GM12865 (cell line): ENCODE measurements at regions not wholly inside any gene's neighbourhood (a gene's known extent, or its start where the extent isn't known, plus 50 kb on each side); places are given as distances from the start of the nearest gene placed in this dataset.

Experiments used
- DNase-seq: peaks from one replicate; pipeline ENCODE4 v3.0.0; 2010; ENCODE audit warnings: low read depth
- H3K4me3 ChIP-seq: 2 replicates; pipeline ENCODE4 v1.5.1; 2011; ENCODE audit warnings: mild to moderate bottlenecking, low read depth, low read length, control low read depth
- TF ChIP-seq, protein P1 (sequence below): IDR thresholded peaks from 2 replicates; pipeline ENCODE4 v1.5.1; 2011; ENCODE audit warnings: low read length, control low read depth, low read depth, inconsistent platforms; ENCODE audit not compliant: insufficient read depth; ENCODE audit errors: missing control alignments

DNA sequence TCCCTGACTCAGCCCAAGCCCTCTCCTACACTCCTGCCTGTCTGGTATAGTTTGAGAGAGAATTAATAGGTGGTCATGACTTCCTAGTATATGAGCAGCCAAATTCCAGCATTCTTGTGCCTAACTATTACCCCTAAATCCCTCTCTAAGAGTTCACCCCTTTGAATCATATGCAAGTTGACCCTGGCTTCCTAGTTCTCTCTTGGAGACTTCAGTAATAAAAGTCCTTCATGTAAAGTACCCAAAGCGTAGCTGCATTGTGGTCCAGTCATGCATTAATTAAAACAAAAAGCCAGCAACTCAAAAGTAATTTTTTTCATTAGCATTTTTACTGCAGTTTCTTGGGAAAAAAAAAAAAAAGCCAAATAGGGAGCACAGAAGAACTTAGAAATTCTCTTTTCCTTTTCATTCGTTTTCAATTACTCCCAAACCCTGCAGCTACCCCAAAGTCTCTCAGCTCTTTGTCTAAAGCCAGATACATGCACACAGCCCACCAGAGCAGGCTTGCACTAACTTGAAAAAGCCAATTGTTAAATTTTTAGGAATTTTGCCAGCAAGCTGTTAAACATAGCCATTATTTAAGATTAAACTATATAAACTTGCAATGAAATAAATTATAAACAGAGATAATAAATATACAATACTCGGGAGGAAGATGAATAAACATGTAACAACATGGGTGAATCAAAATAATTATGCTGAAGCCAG, 50.1 kb upstream of the STT3B start:
- H3K4me3 ChIP-seq, result no peak overlapping the region
- DNase-seq, result no peak
- TF ChIP-seq, protein P1, sequence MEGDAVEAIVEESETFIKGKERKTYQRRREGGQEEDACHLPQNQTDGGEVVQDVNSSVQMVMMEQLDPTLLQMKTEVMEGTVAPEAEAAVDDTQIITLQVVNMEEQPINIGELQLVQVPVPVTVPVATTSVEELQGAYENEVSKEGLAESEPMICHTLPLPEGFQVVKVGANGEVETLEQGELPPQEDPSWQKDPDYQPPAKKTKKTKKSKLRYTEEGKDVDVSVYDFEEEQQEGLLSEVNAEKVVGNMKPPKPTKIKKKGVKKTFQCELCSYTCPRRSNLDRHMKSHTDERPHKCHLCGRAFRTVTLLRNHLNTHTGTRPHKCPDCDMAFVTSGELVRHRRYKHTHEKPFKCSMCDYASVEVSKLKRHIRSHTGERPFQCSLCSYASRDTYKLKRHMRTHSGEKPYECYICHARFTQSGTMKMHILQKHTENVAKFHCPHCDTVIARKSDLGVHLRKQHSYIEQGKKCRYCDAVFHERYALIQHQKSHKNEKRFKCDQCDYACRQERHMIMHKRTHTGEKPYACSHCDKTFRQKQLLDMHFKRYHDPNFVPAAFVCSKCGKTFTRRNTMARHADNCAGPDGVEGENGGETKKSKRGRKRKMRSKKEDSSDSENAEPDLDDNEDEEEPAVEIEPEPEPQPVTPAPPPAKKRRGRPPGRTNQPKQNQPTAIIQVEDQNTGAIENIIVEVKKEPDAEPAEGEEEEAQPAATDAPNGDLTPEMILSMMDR, result no peak
